Peyer's patch (tissue), 4 donors: ENCODE measurements at regions not wholly inside any gene's neighbourhood (a gene's known extent, or its start where the extent isn't known, plus 50 kb on each side); places are given as distances from the start of the nearest gene placed in this dataset.

Experiments used
- DNase-seq, 3 donors: peaks; one replicate each; pipeline ENCODE4 v3.0.0-alpha.2; 2017 to 2019
- H3K27ac ChIP-seq, 4 donors: fragments of 200-600 bp; sonication (generic); one replicate each; pipeline ENCODE4 v1.5.1; 2016 to 2019
- H3K27me3 ChIP-seq, 2 donors: fragments of 200-600 bp; sonication (generic); one replicate each; pipeline ENCODE4 v1.5.1; 2019
- H3K36me3 ChIP-seq, 3 donors: fragments of 200-600 bp; sonication (generic); one replicate each; pipeline ENCODE4 v1.5.1; 2016 to 2019
- H3K4me1 ChIP-seq, 4 donors: fragments of 200-600 bp; sonication (generic); one replicate each; pipeline ENCODE4 v1.5.1; 2016 to 2019
- H3K4me3 ChIP-seq, 4 donors: fragments of 200-600 bp; sonication (generic); 1 replicate in 3 of 4; 2 replicates in 1 of 4; pipeline ENCODE4 v1.5.1; 2016 to 2019; ENCODE audit warnings: mild to moderate bottlenecking in 1 of 4
- H3K9me3 ChIP-seq, 4 donors: fragments of 200-600 bp; sonication (generic); one replicate each; pipeline ENCODE4 v1.5.1; 2016 to 2019; ENCODE audit warnings: mild to moderate bottlenecking in 1 of 4
- POLR2A ChIP-seq, 2 donors: fragments of 450-650 bp; IDR thresholded peaks; one replicate each; pipeline ENCODE4 v1.5.1; 2017; ENCODE audit warnings: antibody characterized with exemption in 2 of 2, mild to moderate bottlenecking in 2 of 2, moderate library complexity in 2 of 2
- TF ChIP-seq, protein P1 (sequence below), 6 experiments: fragments of 450-650 bp in 4 of 6; fragments of 200-600 bp in 2 of 6; sonication (generic) in 1 of 6; IDR thresholded peaks; one replicate each; pipeline ENCODE4 v1.5.1; 2017 to 2019; ENCODE audit warnings: antibody characterized with exemption in 6 of 6, mild to moderate bottlenecking in 3 of 6, moderate library complexity in 1 of 6

- no peak for TF ChIP-seq POLR2A (IDR thresholded peaks at IDR 0.05)
- TF ChIP-seq, protein P1, sequence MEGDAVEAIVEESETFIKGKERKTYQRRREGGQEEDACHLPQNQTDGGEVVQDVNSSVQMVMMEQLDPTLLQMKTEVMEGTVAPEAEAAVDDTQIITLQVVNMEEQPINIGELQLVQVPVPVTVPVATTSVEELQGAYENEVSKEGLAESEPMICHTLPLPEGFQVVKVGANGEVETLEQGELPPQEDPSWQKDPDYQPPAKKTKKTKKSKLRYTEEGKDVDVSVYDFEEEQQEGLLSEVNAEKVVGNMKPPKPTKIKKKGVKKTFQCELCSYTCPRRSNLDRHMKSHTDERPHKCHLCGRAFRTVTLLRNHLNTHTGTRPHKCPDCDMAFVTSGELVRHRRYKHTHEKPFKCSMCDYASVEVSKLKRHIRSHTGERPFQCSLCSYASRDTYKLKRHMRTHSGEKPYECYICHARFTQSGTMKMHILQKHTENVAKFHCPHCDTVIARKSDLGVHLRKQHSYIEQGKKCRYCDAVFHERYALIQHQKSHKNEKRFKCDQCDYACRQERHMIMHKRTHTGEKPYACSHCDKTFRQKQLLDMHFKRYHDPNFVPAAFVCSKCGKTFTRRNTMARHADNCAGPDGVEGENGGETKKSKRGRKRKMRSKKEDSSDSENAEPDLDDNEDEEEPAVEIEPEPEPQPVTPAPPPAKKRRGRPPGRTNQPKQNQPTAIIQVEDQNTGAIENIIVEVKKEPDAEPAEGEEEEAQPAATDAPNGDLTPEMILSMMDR (IDR thresholded peaks at IDR 0.05): no peak
- no peaks in the 10 kb centered on the region for H3K9me3 ChIP-seq
- no peaks in the 10 kb centered on the region for H3K4me1 ChIP-seq
- H3K27me3 ChIP-seq: no peaks in the 10 kb centered on the region
- H3K4me3 ChIP-seq: no peak overlapping the region
- DNase-seq: no peak
- H3K36me3 ChIP-seq: no peaks in the 10 kb centered on the region
- no peak overlapping the region for H3K27ac ChIP-seq
These were observed 50.8 kb upstream of the ITGA6 start for GRCh38 chr2:172376505-172377125.

GRCh38 chr2:172377408-172377807 lies 50.0 kb upstream of the ITGA6 start:
- Histone ChIP-seq H3K4me1 (no peaks in the 10 kb centered on the region), H3K4me3 (no peak overlapping the region), H3K36me3 (no peaks in the 10 kb centered on the region), H3K27ac (no peak overlapping the region), H3K27me3 (no peaks in the 10 kb centered on the region), H3K9me3 (no peaks in the 10 kb centered on the region)
- DNase-seq: no peak
- TF ChIP-seq POLR2A (IDR thresholded peaks at IDR 0.05): no peak
- TF ChIP-seq, protein P1 (IDR thresholded peaks at IDR 0.05): no peak
